GM21717 (cell line): ENCODE measurements at regions not wholly inside any gene's neighbourhood (a gene's known extent, or its start where the extent isn't known, plus 50 kb on each side); places are given as distances from the start of the nearest gene placed in this dataset.

Experiments used
- ATAC-seq: cut with Tn5 transposase; IDR thresholded peaks from one replicate; pipeline ENCODE4 v1.9.1; 2021; ENCODE audit warnings: mild to moderate bottlenecking, moderate library complexity; ENCODE audit not compliant: unreplicated experiment

GRCh38 chr4:156191044-156191781 lies 237.5 kb upstream of the CTSO start:
- ATAC-seq: no peak

GRCh38 chr4:156190615-156191014 lies 236.9 kb upstream of the CTSO start:
- ATAC-seq: no peak

GRCh38 chr4:156188596-156188995 lies 234.9 kb upstream of the CTSO start:
- ATAC-seq: no peak

- ATAC-seq: no peak
Measured at GRCh38 chr4:156186111-156186510, 232.4 kb upstream of the CTSO start.

GRCh38 chr4:156185514-156186055 lies 231.9 kb upstream of the CTSO start:
- ATAC-seq: no peak

GRCh38 chr4:156182269-156182668 lies 228.6 kb upstream of the CTSO start:
- ATAC-seq: no peak

GRCh38 chr4:156177941-156178340 lies 224.3 kb upstream of the CTSO start:
- ATAC-seq: no peak

- no peak for ATAC-seq
Measured at GRCh38 chr4:156176896-156177295, 223.2 kb upstream of the CTSO start.

- ATAC-seq: no peak
Measured at GRCh38 chr4:156173937-156174336, 220.3 kb upstream of the CTSO start.

- ATAC-seq: no peak
Measured at GRCh38 chr4:156173486-156173885, 219.8 kb upstream of the CTSO start.

GRCh38 chr4:156169861-156170260 lies 216.2 kb upstream of the CTSO start:
- no peak for ATAC-seq

GRCh38 chr4:156169011-156169410 lies 215.3 kb upstream of the CTSO start:
- ATAC-seq: peak; percentile 77

- ATAC-seq: no peak
Measured at GRCh38 chr4:156168288-156168687, 214.6 kb upstream of the CTSO start.

GRCh38 chr4:156158747-156159146 lies 205.1 kb upstream of the CTSO start:
- peak; percentile 88 for ATAC-seq

- no peak for ATAC-seq
Measured at GRCh38 chr4:156154978-156155377, 201.3 kb upstream of the CTSO start.

- ATAC-seq: no peak
Measured at GRCh38 chr4:156146571-156146970, 192.9 kb upstream of the CTSO start.

- ATAC-seq: no peak
Measured at GRCh38 chr4:156144961-156145360, 191.3 kb upstream of the CTSO start.

- ATAC-seq: no peak
Measured at GRCh38 chr4:156138781-156139280, 185.2 kb upstream of the CTSO start.

GRCh38 chr4:156137679-156138473 lies 184.2 kb upstream of the CTSO start:
- no peak for ATAC-seq

- ATAC-seq: no peak
Measured at GRCh38 chr4:156132196-156132595, 178.5 kb upstream of the CTSO start.

GRCh38 chr4:156128616-156129015 lies 174.9 kb upstream of the CTSO start:
- ATAC-seq: no peak
